Natural killer cell (primary cell): ENCODE measurements at regions not wholly inside any gene's neighbourhood (a gene's known extent, or its start where the extent isn't known, plus 50 kb on each side); places are given as distances from the start of the nearest gene placed in this dataset.

Experiments used
- ATAC-seq, 3 donors: fragments of 150-1000 bp in 2 of 3; fragments of 200-7000 bp in 1 of 3; cut with Tn5 transposase; 1 replicate in 1 of 3; 2 replicates in 2 of 3; pipeline ENCODE4 v1.10.0; 2021; ENCODE audit warnings: mild to moderate bottlenecking in 2 of 3, moderate library complexity in 2 of 3
- DNase-seq, 2 donors: peaks; one replicate each; pipeline versions ENCODE4 v3.0.0 to v3.0.0-alpha.2; 2013 to 2021; ENCODE audit warnings: mixed read lengths in 1 of 2
- H3K27ac ChIP-seq: one replicate; pipeline ENCODE4 v1.5.1; 2013; ENCODE audit warnings: mild to moderate bottlenecking, low read length
- H3K27me3 ChIP-seq: one replicate; pipeline ENCODE4 v1.6.1; 2013; ENCODE audit warnings: low read length; ENCODE audit not compliant: control insufficient read depth, insufficient read depth
- H3K36me3 ChIP-seq: one replicate; pipeline ENCODE4 v1.6.1; 2013; ENCODE audit warnings: low read length; ENCODE audit not compliant: control insufficient read depth, insufficient read depth
- H3K4me1 ChIP-seq: one replicate; pipeline ENCODE4 v1.6.1; 2013; ENCODE audit warnings: low read length; ENCODE audit not compliant: control insufficient read depth, insufficient read depth
- H3K4me3 ChIP-seq: one replicate; pipeline ENCODE4 v1.5.1; 2013; ENCODE audit warnings: low read length
- H3K9me3 ChIP-seq: one replicate; pipeline ENCODE4 v1.6.1; 2013; ENCODE audit warnings: low read length; ENCODE audit not compliant: control insufficient read depth, insufficient read depth
- H3K27ac Mint-ChIP-seq, 2 donors: one replicate each; pipeline ENCODE4 v1.8.0; 2022; ENCODE audit warnings: mild to moderate bottlenecking in 2 of 2, mixed read lengths in 2 of 2, moderate library complexity in 1 of 2
- H3K27me3 Mint-ChIP-seq, 2 donors: one replicate each; pipeline ENCODE4 v1.8.0; 2022; ENCODE audit warnings: low read depth in 2 of 2, mixed read lengths in 2 of 2
- H3K36me3 Mint-ChIP-seq: one replicate; pipeline ENCODE4 v1.8.0; 2022; ENCODE audit warnings: mixed read lengths
- H3K4me1 Mint-ChIP-seq, 2 donors: one replicate each; pipeline ENCODE4 v1.8.0; 2022; ENCODE audit warnings: mixed read lengths in 2 of 2
- H3K4me3 Mint-ChIP-seq: one replicate; pipeline ENCODE4 v1.8.0; 2022; ENCODE audit warnings: mild to moderate bottlenecking, moderate library complexity, mixed read lengths
- H3K9me3 Mint-ChIP-seq, 2 donors: one replicate each; pipeline ENCODE4 v1.8.0; 2022; ENCODE audit warnings: mixed read lengths in 2 of 2
- WGBS: methylation state at CpG from one replicate; pipeline ENCODE4 v1.1.7; 2013; ENCODE audit warnings: missing lambda C conversion rate; ENCODE audit not compliant: insufficient coverage; 5-methylcytosine and 5-hydroxymethylcytosine counted together
- intact Hi-C: fragments of 100-400 bp; cut with micrococcal nuclease; formaldehyde crosslinking; loops from one replicate; pipeline ENCODE4 v1.14.2; 2022
- TF ChIP-seq, protein P1 (sequence below): fragments of 200-600 bp; IDR thresholded peaks from one replicate; pipeline ENCODE4 v1.8.0; 2022; ENCODE audit warnings: antibody characterized with exemption

GRCh38 chr1:170831276-170831675 lies 104.1 kb upstream of the MROH9 start:
- Mint-ChIP-seq H3K36me3 (no peaks in the 10 kb centered on the region), H3K4me3 (no peak overlapping the region), H3K9me3 (peaks cover 0 to 4% of the 10 kb centered on the region in 2 donors), H3K27ac (no peak overlapping the region), H3K4me1 (no peaks in the 10 kb centered on the region), H3K27me3 (no peaks in the 10 kb centered on the region)
- 88% methylated on average over 5 of the region's 7 CpGs for WGBS
- no peaks in the 10 kb centered on the region for H3K27me3 ChIP-seq
- no peak overlapping the region for H3K27ac ChIP-seq
- TF ChIP-seq, protein P1, sequence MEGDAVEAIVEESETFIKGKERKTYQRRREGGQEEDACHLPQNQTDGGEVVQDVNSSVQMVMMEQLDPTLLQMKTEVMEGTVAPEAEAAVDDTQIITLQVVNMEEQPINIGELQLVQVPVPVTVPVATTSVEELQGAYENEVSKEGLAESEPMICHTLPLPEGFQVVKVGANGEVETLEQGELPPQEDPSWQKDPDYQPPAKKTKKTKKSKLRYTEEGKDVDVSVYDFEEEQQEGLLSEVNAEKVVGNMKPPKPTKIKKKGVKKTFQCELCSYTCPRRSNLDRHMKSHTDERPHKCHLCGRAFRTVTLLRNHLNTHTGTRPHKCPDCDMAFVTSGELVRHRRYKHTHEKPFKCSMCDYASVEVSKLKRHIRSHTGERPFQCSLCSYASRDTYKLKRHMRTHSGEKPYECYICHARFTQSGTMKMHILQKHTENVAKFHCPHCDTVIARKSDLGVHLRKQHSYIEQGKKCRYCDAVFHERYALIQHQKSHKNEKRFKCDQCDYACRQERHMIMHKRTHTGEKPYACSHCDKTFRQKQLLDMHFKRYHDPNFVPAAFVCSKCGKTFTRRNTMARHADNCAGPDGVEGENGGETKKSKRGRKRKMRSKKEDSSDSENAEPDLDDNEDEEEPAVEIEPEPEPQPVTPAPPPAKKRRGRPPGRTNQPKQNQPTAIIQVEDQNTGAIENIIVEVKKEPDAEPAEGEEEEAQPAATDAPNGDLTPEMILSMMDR = no peak
- H3K4me3 ChIP-seq = no peak overlapping the region
- intact Hi-C loops = no loop called here
- DNase-seq (no peak), ATAC-seq (no peak)
- no peaks in the 10 kb centered on the region for H3K36me3 ChIP-seq
- no peaks in the 10 kb centered on the region for H3K4me1 ChIP-seq
- no peaks in the 10 kb centered on the region for H3K9me3 ChIP-seq

- H3K4me3 Mint-ChIP-seq = no peak overlapping the region
- H3K27ac Mint-ChIP-seq = no peak overlapping the region
- Histone ChIP-seq H3K4me3 (no peak overlapping the region), H3K27me3 (no peaks in the 10 kb centered on the region), H3K9me3 (no peaks in the 10 kb centered on the region), H3K27ac (no peak overlapping the region), H3K36me3 (no peaks in the 10 kb centered on the region), H3K4me1 (no peaks in the 10 kb centered on the region)
- ATAC-seq (no peak), DNase-seq (no peak)
- TF ChIP-seq, protein P1 = no peak
- H3K36me3 Mint-ChIP-seq = no peaks in the 10 kb centered on the region
- H3K9me3 Mint-ChIP-seq = peaks cover 0 to 8% of the 10 kb centered on the region in 2 donors
- no peaks in the 10 kb centered on the region for H3K4me1 Mint-ChIP-seq
- no peaks in the 10 kb centered on the region for H3K27me3 Mint-ChIP-seq
- intact Hi-C loops = no loop called here
These were observed 99.2 kb upstream of the MROH9 start for GRCh38 chr1:170836141-170836540.

GRCh38 chr1:170840371-170840770 lies 95.0 kb upstream of the MROH9 start:
- H3K36me3 ChIP-seq = no peaks in the 10 kb centered on the region
- Mint-ChIP-seq H3K27me3 (no peaks in the 10 kb centered on the region), H3K9me3 (peaks cover 0 to 6% of the 10 kb centered on the region in 2 donors), H3K4me3 (no peak overlapping the region), H3K27ac (no peak overlapping the region), H3K36me3 (no peaks in the 10 kb centered on the region), H3K4me1 (no peaks in the 10 kb centered on the region)
- ATAC-seq (no peak), DNase-seq (no peak)
- TF ChIP-seq, protein P1 = no peak
- intact Hi-C loops = no loop called here
- no peak overlapping the region for H3K4me3 ChIP-seq
- H3K27me3 ChIP-seq = no peaks in the 10 kb centered on the region
- no peaks in the 10 kb centered on the region for H3K4me1 ChIP-seq
- WGBS = no CpG with 5 or more reads among the region's 1 CpG
- no peak overlapping the region for H3K27ac ChIP-seq
- H3K9me3 ChIP-seq = no peaks in the 10 kb centered on the region

DNA sequence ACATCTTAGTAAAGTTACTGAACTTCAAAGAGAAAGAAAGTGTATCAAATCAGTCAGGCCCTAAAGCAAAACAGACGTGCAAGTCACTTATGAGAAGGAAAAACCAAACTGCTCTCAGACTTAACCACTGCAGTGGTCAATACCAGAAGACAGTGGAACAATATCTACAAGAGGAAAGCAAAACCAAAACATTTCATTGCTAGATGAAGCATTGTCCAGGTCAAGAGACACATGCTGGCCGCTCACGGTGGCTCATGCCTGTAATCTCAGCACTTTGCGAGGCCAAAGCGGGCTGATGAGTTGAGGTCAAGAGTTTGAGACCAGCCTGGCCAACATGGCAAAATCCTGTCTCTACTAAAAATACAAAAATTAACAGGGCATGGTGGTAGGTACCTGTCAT lies 82.0 kb upstream of the MROH9 start:
- 86% methylated on average over 5 of the region's 5 CpGs for WGBS
- Mint-ChIP-seq H3K4me1 (no peaks in the 10 kb centered on the region), H3K27me3 (peaks cover 0 to 4% of the 10 kb centered on the region in 2 donors), H3K27ac (no peak overlapping the region), H3K36me3 (no peaks in the 10 kb centered on the region), H3K9me3 (peaks cover 0 to 4% of the 10 kb centered on the region in 2 donors), H3K4me3 (no peak overlapping the region)
- H3K27ac ChIP-seq = no peak overlapping the region
- ATAC-seq = no peak
- no peak overlapping the region for H3K4me3 ChIP-seq
- H3K4me1 ChIP-seq = no peaks in the 10 kb centered on the region
- intact Hi-C loops = no loop called here
- no peaks in the 10 kb centered on the region for H3K9me3 ChIP-seq
- no peaks in the 10 kb centered on the region for H3K27me3 ChIP-seq
- no peak for DNase-seq
- no peaks in the 10 kb centered on the region for H3K36me3 ChIP-seq
- TF ChIP-seq, protein P1 = no peak
